DND-41 (cell line): ENCODE measurements at regions not wholly inside any gene's neighbourhood (a gene's known extent, or its start where the extent isn't known, plus 50 kb on each side); places are given as distances from the start of the nearest gene placed in this dataset.

Experiments used
- ATAC-seq: fragments of 200-7000 bp; cut with Tn5 transposase; 3 replicates; pipeline ENCODE4 v1.9.1; 2021; ENCODE audit warnings: low read depth; ENCODE audit not compliant: insufficient read depth
- DNase-seq: peaks from one replicate; pipeline ENCODE4 v3.0.0-alpha.2; 2020
- H2AFZ ChIP-seq: 2 replicates; pipeline ENCODE4 v1.6.0; 2012; ENCODE audit warnings: low read depth, low read length
- H3K27ac ChIP-seq: 2 replicates; pipeline ENCODE4 v1.5.1; 2012; ENCODE audit warnings: low read length, inconsistent platforms
- H3K27me3 ChIP-seq: fragments of 200-600 bp; sonication (generic); 2 replicates; pipeline ENCODE4 v1.6.0; 2012; ENCODE audit warnings: low read length, mild to moderate bottlenecking, inconsistent platforms; ENCODE audit not compliant: insufficient read depth, poor library complexity
- H3K36me3 ChIP-seq: 2 replicates; pipeline ENCODE4 v1.5.1; 2012; ENCODE audit warnings: low read length, inconsistent platforms; ENCODE audit not compliant: insufficient read depth
- H3K4me1 ChIP-seq: 2 replicates; pipeline ENCODE4 v1.5.1; 2012; ENCODE audit warnings: mild to moderate bottlenecking, low read length; ENCODE audit not compliant: insufficient read depth
- H3K4me2 ChIP-seq: 2 replicates; pipeline ENCODE4 v1.6.0; 2012; ENCODE audit warnings: mild to moderate bottlenecking, moderate library complexity, low read length, inconsistent platforms; ENCODE audit not compliant: insufficient read depth
- H3K4me3 ChIP-seq, 2 experiments: fragments of 200-600 bp in 1 of 2; shearing (Covaris generic) in 1 of 2; 2 replicates each; pipeline ENCODE4 v1.5.1; 2012 to 2016; ENCODE audit warnings: inconsistent platforms in 2 of 2, low read length in 2 of 2, mild to moderate bottlenecking in 2 of 2, low read depth in 1 of 2, moderate library complexity in 1 of 2
- H3K79me2 ChIP-seq: 2 replicates; pipeline ENCODE4 v1.6.0; 2012; ENCODE audit warnings: low read length, inconsistent platforms; ENCODE audit not compliant: insufficient read depth
- H3K9ac ChIP-seq: 2 replicates; pipeline ENCODE4 v1.6.0; 2012; ENCODE audit warnings: low read depth, mild to moderate bottlenecking, inconsistent platforms, low read length, moderate library complexity
- H3K9me3 ChIP-seq: 2 replicates; pipeline ENCODE4 v1.5.1; 2012; ENCODE audit warnings: low read length, moderate library complexity, mild to moderate bottlenecking, inconsistent platforms; ENCODE audit not compliant: insufficient read depth, severe bottlenecking
- H4K20me1 ChIP-seq: 2 replicates; pipeline ENCODE4 v1.6.0; 2012; ENCODE audit warnings: low read length; ENCODE audit not compliant: insufficient read depth
- CTCF ChIP-seq: IDR thresholded peaks from 2 replicates; pipeline ENCODE4 v1.5.1; 2012; ENCODE audit warnings: borderline replicate concordance, low read length, moderate library complexity, mild to moderate bottlenecking; ENCODE audit not compliant: poor library complexity, severe bottlenecking; ENCODE audit errors: extremely low read depth
- EZH2 ChIP-seq: IDR thresholded peaks from 3 replicates; pipeline ENCODE4 v1.6.1; 2012; ENCODE audit warnings: borderline replicate concordance, low read depth, mild to moderate bottlenecking, moderate library complexity, low read length, inconsistent platforms; ENCODE audit not compliant: severe bottlenecking

GRCh38 chr7:121800916-121801675 lies 71.9 kb upstream of the PTPRZ1 start:
- ATAC-seq (no peak), DNase-seq (no peak)
- H2AFZ ChIP-seq: no peak overlapping the region
- H3K27me3 ChIP-seq: no peaks in the 10 kb centered on the region
- H3K9ac ChIP-seq: no peak overlapping the region
- H3K27ac ChIP-seq: no peak overlapping the region
- H3K79me2 ChIP-seq: no peaks in the 10 kb centered on the region
- H3K4me2 ChIP-seq: no peak overlapping the region
- H3K4me3 ChIP-seq: no peak overlapping the region
- H4K20me1 ChIP-seq: no peaks in the 10 kb centered on the region
- TF ChIP-seq EZH2 (no peak), CTCF (no peak)
- H3K36me3 ChIP-seq: no peaks in the 10 kb centered on the region
- H3K9me3 ChIP-seq: no peaks in the 10 kb centered on the region
- no peaks in the 10 kb centered on the region for H3K4me1 ChIP-seq

- Histone ChIP-seq H3K9me3 (no peaks in the 10 kb centered on the region), H3K36me3 (no peaks in the 10 kb centered on the region), H2AFZ (no peak overlapping the region), H3K4me1 (no peaks in the 10 kb centered on the region), H3K9ac (no peak overlapping the region), H3K27ac (no peak overlapping the region), H3K79me2 (no peaks in the 10 kb centered on the region), H3K27me3 (no peaks in the 10 kb centered on the region), H3K4me3 (no peak overlapping the region), H3K4me2 (no peak overlapping the region), H4K20me1 (no peaks in the 10 kb centered on the region)
- TF ChIP-seq EZH2 (no peak), CTCF (no peak)
- DNase-seq: no peak
- no peak for ATAC-seq
Measured at GRCh38 chr7:121798896-121799295, 74.1 kb upstream of the PTPRZ1 start.

DNA sequence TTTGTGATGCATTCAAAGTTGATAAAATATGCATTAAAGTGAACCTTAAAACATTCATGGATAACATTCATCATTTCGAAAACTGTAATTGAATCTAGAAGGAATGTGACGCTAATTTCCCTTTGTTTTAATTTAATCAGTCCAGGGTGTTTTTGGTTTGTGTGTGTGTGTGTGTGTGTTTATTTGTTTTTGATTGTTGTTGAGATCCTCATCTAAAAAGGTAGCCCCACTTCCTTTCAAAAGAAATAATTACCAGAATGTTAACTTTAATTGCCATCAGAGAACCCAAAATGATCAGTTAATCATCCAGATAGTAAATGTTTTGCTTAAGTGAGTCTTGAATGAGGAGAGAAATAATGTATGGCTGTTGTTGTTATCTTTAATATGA lies 74.5 kb upstream of the PTPRZ1 start:
- Histone ChIP-seq H3K27ac (no peak overlapping the region), H3K79me2 (no peaks in the 10 kb centered on the region), H2AFZ (no peak overlapping the region), H4K20me1 (no peaks in the 10 kb centered on the region), H3K9ac (no peak overlapping the region), H3K4me3 (no peak overlapping the region), H3K4me2 (no peak overlapping the region), H3K36me3 (no peaks in the 10 kb centered on the region), H3K9me3 (no peaks in the 10 kb centered on the region), H3K4me1 (no peaks in the 10 kb centered on the region), H3K27me3 (no peaks in the 10 kb centered on the region)
- no peak for ATAC-seq
- DNase-seq: no peak
- no peak for TF ChIP-seq CTCF
- TF ChIP-seq EZH2: no peak
